ENCODE measurements at regions not wholly inside any gene's neighbourhood (a gene's known extent, or its start where the extent isn't known, plus 50 kb on each side); places are given as distances from the start of the nearest gene placed in this dataset.

- no peaks in the 10 kb centered on the region for H3K36me3 Mint-ChIP-seq (ENCODE audit: low read depth)
- H3K9me3 Mint-ChIP-seq, result peaks cover 6% of the 10 kb centered on the region
- ChIA-PET POLR2A (no interaction called here), CTCF (no interaction called here)
- H3K27ac Mint-ChIP-seq, result no peak overlapping the region
- ATAC-seq (no peak), DNase-seq (no peak)
- intact Hi-C loops (cut with micrococcal nuclease), result no loop called here
- no peaks in the 10 kb centered on the region for H3K27me3 Mint-ChIP-seq
- H3K4me3 Mint-ChIP-seq, result no peak overlapping the region
- H3K4me1 Mint-ChIP-seq (ENCODE audit: low read depth), result no peaks in the 10 kb centered on the region
- TF ChIP-seq CTCF (IDR thresholded peaks at IDR 0.05), result no peak
Observed at GRCh38 chr11:80815752-80816453, 1375.1 kb upstream of the TENM4 start.

GRCh38 chr11:80814813-80815212, 1374.0 kb upstream of the TENM4 start:
- ChIA-PET POLR2A (no interaction called here), CTCF (no interaction called here)
- H3K27ac Mint-ChIP-seq, result no peak overlapping the region
- no peaks in the 10 kb centered on the region for H3K36me3 Mint-ChIP-seq (ENCODE audit: low read depth)
- peaks cover 6% of the 10 kb centered on the region for H3K9me3 Mint-ChIP-seq
- no peak for ATAC-seq
- no peak overlapping the region for H3K4me3 Mint-ChIP-seq
- no peaks in the 10 kb centered on the region for H3K27me3 Mint-ChIP-seq
- no peaks in the 10 kb centered on the region for H3K4me1 Mint-ChIP-seq (ENCODE audit: low read depth)
- DNase-seq, result no peak
- TF ChIP-seq CTCF (IDR thresholded peaks at IDR 0.05), result no peak
- intact Hi-C loops (cut with micrococcal nuclease), result no loop called here

- no peak overlapping the region for H3K4me3 Mint-ChIP-seq
- no peak overlapping the region for H3K27ac Mint-ChIP-seq
- no peak for ATAC-seq
- intact Hi-C loops (cut with micrococcal nuclease), result no loop called here
- no peaks in the 10 kb centered on the region for H3K27me3 Mint-ChIP-seq
- no peak for DNase-seq
- peaks cover 5% of the 10 kb centered on the region for H3K9me3 Mint-ChIP-seq
- H3K36me3 Mint-ChIP-seq (ENCODE audit: low read depth), result no peaks in the 10 kb centered on the region
- POLR2A ChIA-PET, result no interaction called here
- no peaks in the 10 kb centered on the region for H3K4me1 Mint-ChIP-seq (ENCODE audit: low read depth)
- CTCF ChIA-PET, result no interaction called here
- TF ChIP-seq CTCF (IDR thresholded peaks at IDR 0.05), result no peak
Observed at GRCh38 chr11:80810695-80811094, 1369.9 kb upstream of the TENM4 start.

GRCh38 chr11:80798174-80798573, 1357.3 kb upstream of the TENM4 start:
- H3K36me3 Mint-ChIP-seq (ENCODE audit: low read depth), result no peaks in the 10 kb centered on the region

GRCh38 chr11:80783561-80783960, 1342.7 kb upstream of the TENM4 start:
- intact Hi-C loops (cut with micrococcal nuclease), result no loop called here
- H3K36me3 Mint-ChIP-seq (ENCODE audit: low read depth), result no peaks in the 10 kb centered on the region
- no peak for DNase-seq
- ChIA-PET POLR2A (no interaction called here), CTCF (no interaction called here)
- no peak for TF ChIP-seq CTCF (IDR thresholded peaks at IDR 0.05)
- H3K4me1 Mint-ChIP-seq (ENCODE audit: low read depth), result no peaks in the 10 kb centered on the region
- ATAC-seq, result no peak
- peaks cover 14% of the 10 kb centered on the region for H3K9me3 Mint-ChIP-seq
- H3K27ac Mint-ChIP-seq, result no peak overlapping the region
- no peak overlapping the region for H3K4me3 Mint-ChIP-seq
- no peaks in the 10 kb centered on the region for H3K27me3 Mint-ChIP-seq

More at GRCh38 chr11:80798174-80798573, 1357.3 kb upstream of the TENM4 start:
- DNase-seq (no peak), ATAC-seq (no peak)
- TF ChIP-seq CTCF (IDR thresholded peaks at IDR 0.05), result no peak
- H3K4me3 Mint-ChIP-seq, result no peak overlapping the region
- H3K4me1 Mint-ChIP-seq (ENCODE audit: low read depth), result no peaks in the 10 kb centered on the region
- CTCF ChIA-PET, result no interaction called here
- peaks cover 11% of the 10 kb centered on the region for H3K9me3 Mint-ChIP-seq
- POLR2A ChIA-PET, result no interaction called here
- no peak overlapping the region for H3K27ac Mint-ChIP-seq
- intact Hi-C loops (cut with micrococcal nuclease), result no loop called here
- no peaks in the 10 kb centered on the region for H3K27me3 Mint-ChIP-seq
